ENCODE measurements at regions not wholly inside any gene's neighbourhood (a gene's known extent, or its start where the extent isn't known, plus 50 kb on each side); places are given as distances from the start of the nearest gene placed in this dataset.
"Not testable (repeated sequence)": the region's sequence is repeated elsewhere in the genome, so short reads cannot be mapped to it uniquely, and the experiment has no call there.

DNA sequence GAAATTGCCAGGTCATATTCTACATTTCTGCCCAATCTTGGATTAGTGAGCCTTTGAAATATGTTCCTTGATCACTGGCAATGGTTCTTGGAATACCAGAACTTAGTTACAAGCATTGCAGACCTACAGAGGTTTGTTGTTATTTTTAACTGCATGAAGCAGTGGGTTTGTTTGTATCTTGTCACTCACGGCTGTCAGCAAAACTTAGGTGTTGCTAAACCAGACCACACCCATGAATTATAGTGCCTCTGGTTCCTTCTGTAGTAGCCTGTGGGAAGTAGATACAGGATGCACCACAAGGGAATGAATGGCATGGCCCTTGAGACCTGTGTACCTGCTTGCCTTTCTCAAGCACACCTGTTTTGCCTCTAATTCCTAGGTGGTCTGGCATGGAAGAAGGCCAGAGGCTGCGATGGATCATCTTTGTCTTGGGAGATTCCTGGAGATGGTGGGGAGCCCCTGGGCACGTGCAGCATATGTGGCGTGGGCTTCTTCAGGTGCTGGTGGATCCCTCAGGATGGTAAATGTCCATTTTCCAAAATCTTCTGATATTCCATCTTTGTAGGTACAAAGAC, 138.8 kb downstream of the SNRPN start:
- no peak overlapping the region for H3K4me2 ChIP-seq (ENCODE audit: low read length)
- H2AFZ ChIP-seq (ENCODE audit: low read depth, low read length): no peak overlapping the region
- no peaks in the 10 kb centered on the region for H3K4me1 ChIP-seq (ENCODE audit: low read length)
- peaks cover 91% of the 10 kb centered on the region for H3K36me3 ChIP-seq (replicated peaks; ENCODE audit: low read depth, low read length)
- no peaks in the 10 kb centered on the region for H3K27me3 ChIP-seq (ENCODE audit: low read depth, low read length)
- no peak overlapping the region for H3K9ac ChIP-seq (ENCODE audit: low read length)
- no peak for TF ChIP-seq EZH2phosphoT487 (IDR thresholded peaks at IDR 0.05; ENCODE audit: low read depth)
- TF ChIP-seq, protein P1, sequence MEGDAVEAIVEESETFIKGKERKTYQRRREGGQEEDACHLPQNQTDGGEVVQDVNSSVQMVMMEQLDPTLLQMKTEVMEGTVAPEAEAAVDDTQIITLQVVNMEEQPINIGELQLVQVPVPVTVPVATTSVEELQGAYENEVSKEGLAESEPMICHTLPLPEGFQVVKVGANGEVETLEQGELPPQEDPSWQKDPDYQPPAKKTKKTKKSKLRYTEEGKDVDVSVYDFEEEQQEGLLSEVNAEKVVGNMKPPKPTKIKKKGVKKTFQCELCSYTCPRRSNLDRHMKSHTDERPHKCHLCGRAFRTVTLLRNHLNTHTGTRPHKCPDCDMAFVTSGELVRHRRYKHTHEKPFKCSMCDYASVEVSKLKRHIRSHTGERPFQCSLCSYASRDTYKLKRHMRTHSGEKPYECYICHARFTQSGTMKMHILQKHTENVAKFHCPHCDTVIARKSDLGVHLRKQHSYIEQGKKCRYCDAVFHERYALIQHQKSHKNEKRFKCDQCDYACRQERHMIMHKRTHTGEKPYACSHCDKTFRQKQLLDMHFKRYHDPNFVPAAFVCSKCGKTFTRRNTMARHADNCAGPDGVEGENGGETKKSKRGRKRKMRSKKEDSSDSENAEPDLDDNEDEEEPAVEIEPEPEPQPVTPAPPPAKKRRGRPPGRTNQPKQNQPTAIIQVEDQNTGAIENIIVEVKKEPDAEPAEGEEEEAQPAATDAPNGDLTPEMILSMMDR (IDR thresholded peaks at IDR 0.05; ENCODE audit: low read depth, low read length): no peak
- H3K27ac ChIP-seq (ENCODE audit: low read length): no peak overlapping the region
- H4K20me1 ChIP-seq (ENCODE audit: insufficient read depth, low read length): no peaks in the 10 kb centered on the region
- H3K79me2 ChIP-seq (ENCODE audit: low read length): no peaks in the 10 kb centered on the region
- no peak overlapping the region for H3K4me3 ChIP-seq (ENCODE audit: low read length)
- 0 out of 2 replicates have a peak, but pooled peaks cover 4% of the 10 kb centered on the region for H3K9me3 ChIP-seq (ENCODE audit: insufficient read depth, low read length)

DNA sequence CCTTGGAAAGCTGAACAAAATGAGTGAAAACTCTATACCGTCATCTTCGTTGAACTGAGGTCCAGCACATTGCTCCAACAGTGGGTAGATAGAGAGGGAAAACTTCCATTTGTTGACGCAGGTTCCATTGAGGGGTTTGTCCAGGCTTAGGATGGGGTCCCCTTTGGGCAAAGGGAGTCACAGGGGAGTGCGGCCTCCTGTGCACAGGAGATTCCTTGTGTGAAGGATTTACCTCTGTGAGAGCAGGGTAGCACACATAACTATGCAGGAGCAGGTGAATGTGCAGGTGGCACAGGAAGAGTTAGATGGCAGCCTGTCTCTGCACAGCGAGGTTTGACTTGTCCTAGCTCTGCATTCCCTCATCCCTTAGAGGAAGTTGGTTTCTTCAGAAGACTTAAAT, 139.3 kb downstream of the SNRPN start:
- no peak for TF ChIP-seq EZH2phosphoT487 (IDR thresholded peaks at IDR 0.05; ENCODE audit: low read depth)
- TF ChIP-seq, protein P1 (IDR thresholded peaks at IDR 0.05; ENCODE audit: low read depth, low read length): no peak
- H3K79me2 ChIP-seq (ENCODE audit: low read length): no peaks in the 10 kb centered on the region
- no peaks in the 10 kb centered on the region for H3K27me3 ChIP-seq (ENCODE audit: low read depth, low read length)
- H3K9ac ChIP-seq (ENCODE audit: low read length): no peak overlapping the region
- peaks cover 94% of the 10 kb centered on the region for H3K36me3 ChIP-seq (replicated peaks; ENCODE audit: low read depth, low read length)
- no peak overlapping the region for H3K27ac ChIP-seq (ENCODE audit: low read length)
- H2AFZ ChIP-seq (ENCODE audit: low read depth, low read length): no peak overlapping the region
- H4K20me1 ChIP-seq (ENCODE audit: insufficient read depth, low read length): no peaks in the 10 kb centered on the region
- H3K4me1 ChIP-seq (ENCODE audit: low read length): no peaks in the 10 kb centered on the region
- H3K4me3 ChIP-seq (ENCODE audit: low read length): no peak overlapping the region
- H3K9me3 ChIP-seq (ENCODE audit: insufficient read depth, low read length): 0 out of 2 replicates have a peak, but pooled peaks cover 4% of the 10 kb centered on the region
- H3K4me2 ChIP-seq (ENCODE audit: low read length): no peak overlapping the region

GRCh38 chr15:25094519-25094918, 139.7 kb downstream of the SNRPN start:
- H3K27ac ChIP-seq (ENCODE audit: low read length): no peak overlapping the region
- no peak overlapping the region for H3K4me2 ChIP-seq (ENCODE audit: low read length)
- 0 out of 2 replicates have a peak, but pooled peaks cover 4% of the 10 kb centered on the region for H3K9me3 ChIP-seq (ENCODE audit: insufficient read depth, low read length)
- no peaks in the 10 kb centered on the region for H4K20me1 ChIP-seq (ENCODE audit: insufficient read depth, low read length)
- H3K27me3 ChIP-seq (ENCODE audit: low read depth, low read length): no peaks in the 10 kb centered on the region
- H3K9ac ChIP-seq (ENCODE audit: low read length): no peak overlapping the region
- H3K79me2 ChIP-seq (ENCODE audit: low read length): no peaks in the 10 kb centered on the region
- TF ChIP-seq, protein P1 (IDR thresholded peaks at IDR 0.05; ENCODE audit: low read depth, low read length): no peak
- no peak for TF ChIP-seq EZH2phosphoT487 (IDR thresholded peaks at IDR 0.05; ENCODE audit: low read depth)
- no peaks in the 10 kb centered on the region for H3K4me1 ChIP-seq (ENCODE audit: low read length)
- H3K36me3 ChIP-seq (replicated peaks; ENCODE audit: low read depth, low read length): peaks cover 95% of the 10 kb centered on the region
- no peak overlapping the region for H2AFZ ChIP-seq (ENCODE audit: low read depth, low read length)
- no peak overlapping the region for H3K4me3 ChIP-seq (ENCODE audit: low read length)

DNA sequence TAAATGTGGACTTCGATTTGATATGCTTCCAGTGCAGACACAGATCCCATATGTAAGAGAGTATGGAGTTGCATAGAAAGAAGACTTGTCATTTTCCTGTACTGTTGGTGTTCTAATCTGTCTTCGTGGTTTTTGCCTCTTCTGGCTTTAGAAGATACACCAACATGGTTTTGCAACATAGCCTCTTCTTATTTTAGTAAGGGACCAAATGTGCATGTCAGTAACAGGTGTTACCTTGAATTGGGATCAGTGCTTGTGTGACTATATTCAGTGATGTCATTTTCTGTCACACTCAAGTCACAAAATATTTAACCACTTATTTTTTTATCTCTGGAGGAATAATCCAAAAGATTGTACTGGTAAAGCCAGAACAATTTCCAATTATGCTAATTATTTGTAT, 140.4 kb downstream of the SNRPN start:
- Histone ChIP-seq H3K4me2 (ENCODE audit: low read length) (no peak overlapping the region), H3K27me3 (ENCODE audit: low read depth, low read length) (no peaks in the 10 kb centered on the region), H3K27ac (ENCODE audit: low read length) (no peak overlapping the region), H3K4me3 (ENCODE audit: low read length) (no peak overlapping the region), H3K79me2 (ENCODE audit: low read length) (no peaks in the 10 kb centered on the region), H4K20me1 (ENCODE audit: insufficient read depth, low read length) (no peaks in the 10 kb centered on the region), H3K4me1 (ENCODE audit: low read length) (no peaks in the 10 kb centered on the region), H3K9ac (ENCODE audit: low read length) (no peak overlapping the region), H3K36me3 (replicated peaks; ENCODE audit: low read depth, low read length) (peaks cover 92% of the 10 kb centered on the region), H3K9me3 (ENCODE audit: insufficient read depth, low read length) (0 out of 2 replicates have a peak, but pooled peaks cover 4% of the 10 kb centered on the region), H2AFZ (ENCODE audit: low read depth, low read length) (no peak overlapping the region)
- TF ChIP-seq, protein P1 (IDR thresholded peaks at IDR 0.05; ENCODE audit: low read depth, low read length): no peak
- TF ChIP-seq EZH2phosphoT487 (IDR thresholded peaks at IDR 0.05; ENCODE audit: low read depth): no peak

GRCh38 chr15:25099966-25100365, 145.2 kb downstream of the SNRPN start:
- not testable (repeated sequence) for H3K9ac ChIP-seq (ENCODE audit: low read length); H3K4me1 ChIP-seq (ENCODE audit: low read length); H2AFZ ChIP-seq (ENCODE audit: low read depth, low read length); H3K9me3 ChIP-seq (ENCODE audit: insufficient read depth, low read length); H3K27ac ChIP-seq (ENCODE audit: low read length); H3K4me2 ChIP-seq (ENCODE audit: low read length); H3K27me3 ChIP-seq (ENCODE audit: low read depth, low read length); H3K4me3 ChIP-seq (ENCODE audit: low read length); H4K20me1 ChIP-seq (ENCODE audit: insufficient read depth, low read length); H3K79me2 ChIP-seq (ENCODE audit: low read length)
- H3K36me3 ChIP-seq (replicated peaks; ENCODE audit: low read depth, low read length): peaks cover 79% of the 10 kb centered on the region

All from OCI-LY3 (cell line).